Esophagus squamous epithelium (tissue), 5 donors: ENCODE measurements at regions not wholly inside any gene's neighbourhood (a gene's known extent, or its start where the extent isn't known, plus 50 kb on each side); places are given as distances from the start of the nearest gene placed in this dataset.

ENCODE experiments used
- DNase-seq: peaks from one replicate; lab custom pipeline; 2025; lab: John Stamatoyannopoulos, UW
- H3K27ac ChIP-seq, 4 donors: fragments of 200-600 bp; sonication (generic); one replicate each; pipeline ENCODE4 v1.5.1; 2016 to 2019; ENCODE audit warnings: mild to moderate bottlenecking in 1 of 4
- H3K27me3 ChIP-seq, 4 donors: fragments of 200-600 bp; sonication (generic); 1 replicate in 3 of 4; 2 replicates in 1 of 4; pipeline versions ENCODE4 v1.5.1 to v1.6.0; 2017 to 2021; ENCODE audit warnings: antibody characterized with exemption in 1 of 4
- H3K36me3 ChIP-seq, 3 donors: fragments of 200-600 bp; sonication (generic); one replicate each; pipeline ENCODE4 v1.5.1; 2016 to 2019
- H3K4me1 ChIP-seq, 3 donors: fragments of 200-600 bp; sonication (generic); one replicate each; pipeline ENCODE4 v1.5.1; 2017 to 2019
- H3K4me3 ChIP-seq, 4 donors: fragments of 200-600 bp; sonication (generic); 1 replicate in 3 of 4; 2 replicates in 1 of 4; pipeline ENCODE4 v1.5.1; 2016 to 2019; ENCODE audit warnings: mild to moderate bottlenecking in 2 of 4, moderate library complexity in 1 of 4
- H3K9me3 ChIP-seq, 3 donors: fragments of 200-600 bp; sonication (generic); one replicate each; pipeline ENCODE4 v1.5.1; 2016 to 2019
- CTCF ChIP-seq, 6 experiments: fragments of 450-650 bp in 4 of 6; fragments of 200-600 bp in 2 of 6; sonication (generic) in 2 of 6; IDR thresholded peaks; one replicate each; pipeline ENCODE4 v1.5.1; 2016 to 2019; ENCODE audit warnings: antibody characterized with exemption in 6 of 6, mild to moderate bottlenecking in 4 of 6, moderate library complexity in 4 of 6
- POLR2A ChIP-seq, 4 donors: fragments of 450-650 bp; IDR thresholded peaks; one replicate each; pipeline ENCODE4 v1.6.1; 2017; ENCODE audit warnings: antibody characterized with exemption in 4 of 4, mild to moderate bottlenecking in 4 of 4, moderate library complexity in 3 of 4
- WGBS, 2 donors: methylation state at CpG; one replicate each; pipeline ENCODE4 v1.1.5; 2018; 5-methylcytosine and 5-hydroxymethylcytosine counted together
- intact Hi-C: fragments of 100-400 bp; cut with DNase I; formaldehyde crosslinking; loops from one replicate; pipeline ENCODE4 v1.15.0; 2022
- donor health status: DM: yes; HTN: yes; CAD: no.

GRCh38 chr18:45137087-45137419, 456.4 kb downstream of the SETBP1 start:
- Histone ChIP-seq H3K9me3 (no peaks in the 10 kb centered on the region), H3K4me1 (no peaks in the 10 kb centered on the region), H3K4me3 (no peak overlapping the region), H3K36me3 (no peaks in the 10 kb centered on the region), H3K27me3 (no peaks in the 10 kb centered on the region), H3K27ac (no peak overlapping the region)
- no peak for TF ChIP-seq CTCF (IDR thresholded peaks at IDR 0.05)
- no peak for TF ChIP-seq POLR2A (IDR thresholded peaks at IDR 0.05)
- intact Hi-C loops: no loop called here
- no peak for DNase-seq

GRCh38 chr18:45139478-45139877, 458.8 kb downstream of the SETBP1 start:
- WGBS, 2 donors: 84 to 90% methylated on average over 4 of the region's 4 CpGs

GRCh38 chr18:45142868-45143267, 462.2 kb downstream of the SETBP1 start:
- intact Hi-C loops: no loop called here
- Histone ChIP-seq H3K9me3 (no peaks in the 10 kb centered on the region), H3K36me3 (no peaks in the 10 kb centered on the region), H3K27me3 (no peaks in the 10 kb centered on the region), H3K4me3 (no peak overlapping the region), H3K4me1 (no peaks in the 10 kb centered on the region), H3K27ac (no peak overlapping the region)
- no peak for DNase-seq
- TF ChIP-seq POLR2A (IDR thresholded peaks at IDR 0.05) (no peak), CTCF (IDR thresholded peaks at IDR 0.05) (no peak)
- 39 to 45% methylated on average over 1 of the region's 1 CpG for WGBS, 2 donors

More at GRCh38 chr18:45139478-45139877, 458.8 kb downstream of the SETBP1 start:
- no peaks in the 10 kb centered on the region for H3K27me3 ChIP-seq
- no peak for TF ChIP-seq CTCF (IDR thresholded peaks at IDR 0.05)
- TF ChIP-seq POLR2A (IDR thresholded peaks at IDR 0.05): no peak
- intact Hi-C loops: no loop called here
- DNase-seq: no peak
- H3K27ac ChIP-seq: no peak overlapping the region
- H3K36me3 ChIP-seq: no peaks in the 10 kb centered on the region
- H3K4me1 ChIP-seq: no peaks in the 10 kb centered on the region
- no peaks in the 10 kb centered on the region for H3K9me3 ChIP-seq
- H3K4me3 ChIP-seq: no peak overlapping the region

GRCh38 chr18:45149712-45150111, 465.6 kb upstream of the SLC14A2 start:
- H3K27me3 ChIP-seq: no peaks in the 10 kb centered on the region
- WGBS, 2 donors: 75 to 78% methylated on average over 4 of the region's 4 CpGs
- DNase-seq: no peak
- intact Hi-C loops: no loop called here
- no peaks in the 10 kb centered on the region for H3K36me3 ChIP-seq
- no peak for TF ChIP-seq CTCF (IDR thresholded peaks at IDR 0.05)
- no peak for TF ChIP-seq POLR2A (IDR thresholded peaks at IDR 0.05)
- H3K27ac ChIP-seq: no peak overlapping the region
- no peaks in the 10 kb centered on the region for H3K4me1 ChIP-seq
- no peaks in the 10 kb centered on the region for H3K9me3 ChIP-seq
- H3K4me3 ChIP-seq: no peak overlapping the region

GRCh38 chr18:45151645-45152044, 463.6 kb upstream of the SLC14A2 start:
- Histone ChIP-seq H3K4me3 (no peak overlapping the region), H3K9me3 (no peaks in the 10 kb centered on the region), H3K36me3 (no peaks in the 10 kb centered on the region), H3K27ac (no peak overlapping the region), H3K4me1 (peaks cover 0 to 5% (median 0%) of the 10 kb centered on the region in 3 donors), H3K27me3 (no peaks in the 10 kb centered on the region)
- TF ChIP-seq POLR2A (IDR thresholded peaks at IDR 0.05) (no peak), CTCF (IDR thresholded peaks at IDR 0.05) (no peak)
- DNase-seq: no peak
- intact Hi-C loops: no loop called here
- WGBS, 2 donors: 92 to 95% methylated on average over 2 of the region's 2 CpGs
